AG10803 (cell line): ENCODE measurements at regions not wholly inside any gene's neighbourhood (a gene's known extent, or its start where the extent isn't known, plus 50 kb on each side); places are given as distances from the start of the nearest gene placed in this dataset.

ENCODE experiments used
- DNase-seq: peaks from one replicate; pipeline ENCODE4 v3.0.0; 2010; ENCODE audit warnings: low read depth
- H3K4me3 ChIP-seq: 2 replicates; pipeline ENCODE4 v1.5.1; 2011; ENCODE audit warnings: mild to moderate bottlenecking, low read length, control low read depth
- TF ChIP-seq, protein P1 (sequence below): conservative IDR thresholded peaks from 2 replicates; pipeline ENCODE4 v1.5.1; 2011; ENCODE audit warnings: mild to moderate bottlenecking, low read length, control low read depth, inconsistent platforms

DNA sequence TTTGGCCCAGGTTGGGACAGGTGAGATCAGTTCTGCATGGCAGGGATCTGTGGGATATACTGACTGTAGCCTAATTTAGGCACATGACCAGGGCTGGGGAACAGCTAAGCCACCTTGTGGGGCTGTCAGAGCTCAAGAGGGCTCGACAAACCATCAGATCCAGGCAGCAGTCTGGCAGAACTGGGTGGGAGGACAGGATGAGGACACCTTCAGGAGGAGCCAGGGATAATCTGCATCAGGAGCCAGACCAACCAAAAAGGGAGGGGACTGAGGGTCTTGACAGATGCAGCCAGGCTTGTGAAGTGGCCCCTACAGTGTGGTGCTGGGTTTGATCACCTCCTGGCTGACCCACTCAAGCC is 123.4 kb downstream of the MAFB start:
- H3K4me3 ChIP-seq = no peak overlapping the region
- no peak for DNase-seq
- TF ChIP-seq, protein P1, sequence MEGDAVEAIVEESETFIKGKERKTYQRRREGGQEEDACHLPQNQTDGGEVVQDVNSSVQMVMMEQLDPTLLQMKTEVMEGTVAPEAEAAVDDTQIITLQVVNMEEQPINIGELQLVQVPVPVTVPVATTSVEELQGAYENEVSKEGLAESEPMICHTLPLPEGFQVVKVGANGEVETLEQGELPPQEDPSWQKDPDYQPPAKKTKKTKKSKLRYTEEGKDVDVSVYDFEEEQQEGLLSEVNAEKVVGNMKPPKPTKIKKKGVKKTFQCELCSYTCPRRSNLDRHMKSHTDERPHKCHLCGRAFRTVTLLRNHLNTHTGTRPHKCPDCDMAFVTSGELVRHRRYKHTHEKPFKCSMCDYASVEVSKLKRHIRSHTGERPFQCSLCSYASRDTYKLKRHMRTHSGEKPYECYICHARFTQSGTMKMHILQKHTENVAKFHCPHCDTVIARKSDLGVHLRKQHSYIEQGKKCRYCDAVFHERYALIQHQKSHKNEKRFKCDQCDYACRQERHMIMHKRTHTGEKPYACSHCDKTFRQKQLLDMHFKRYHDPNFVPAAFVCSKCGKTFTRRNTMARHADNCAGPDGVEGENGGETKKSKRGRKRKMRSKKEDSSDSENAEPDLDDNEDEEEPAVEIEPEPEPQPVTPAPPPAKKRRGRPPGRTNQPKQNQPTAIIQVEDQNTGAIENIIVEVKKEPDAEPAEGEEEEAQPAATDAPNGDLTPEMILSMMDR = no peak

DNA sequence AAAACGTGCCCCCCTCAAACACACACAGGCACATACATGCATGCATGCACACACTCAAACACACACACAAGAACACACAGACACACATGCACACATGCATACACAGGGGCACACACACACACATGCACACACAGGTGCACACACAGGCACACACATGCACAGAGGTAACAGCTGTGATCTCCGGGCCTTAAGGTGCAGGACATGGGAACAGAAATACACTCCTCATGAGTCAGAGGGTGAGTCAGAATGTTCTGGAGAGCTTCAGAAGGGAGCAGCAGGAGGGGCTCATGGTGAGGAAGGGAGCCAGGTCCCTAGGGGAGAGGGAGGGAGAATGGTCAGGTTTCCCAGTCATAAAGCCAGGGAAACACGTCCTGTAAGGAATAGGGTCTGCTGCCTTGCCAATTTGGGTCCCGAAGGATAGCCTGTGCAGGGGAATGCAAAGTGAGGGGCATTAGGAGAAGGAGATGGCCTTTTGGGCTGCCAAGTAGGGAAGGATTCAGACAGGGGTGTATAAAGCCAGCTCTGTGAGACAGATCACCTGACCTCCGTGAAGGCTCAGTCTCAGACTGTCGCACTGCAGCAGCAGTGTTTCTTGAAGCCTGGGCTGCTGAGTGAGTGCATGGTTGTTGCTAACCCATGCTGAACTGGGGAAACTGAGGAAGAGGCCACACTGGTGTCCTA is 123.9 kb downstream of the MAFB start:
- DNase-seq = peak; percentile 52
- no peak overlapping the region for H3K4me3 ChIP-seq
- TF ChIP-seq, protein P1 = no peak

DNA sequence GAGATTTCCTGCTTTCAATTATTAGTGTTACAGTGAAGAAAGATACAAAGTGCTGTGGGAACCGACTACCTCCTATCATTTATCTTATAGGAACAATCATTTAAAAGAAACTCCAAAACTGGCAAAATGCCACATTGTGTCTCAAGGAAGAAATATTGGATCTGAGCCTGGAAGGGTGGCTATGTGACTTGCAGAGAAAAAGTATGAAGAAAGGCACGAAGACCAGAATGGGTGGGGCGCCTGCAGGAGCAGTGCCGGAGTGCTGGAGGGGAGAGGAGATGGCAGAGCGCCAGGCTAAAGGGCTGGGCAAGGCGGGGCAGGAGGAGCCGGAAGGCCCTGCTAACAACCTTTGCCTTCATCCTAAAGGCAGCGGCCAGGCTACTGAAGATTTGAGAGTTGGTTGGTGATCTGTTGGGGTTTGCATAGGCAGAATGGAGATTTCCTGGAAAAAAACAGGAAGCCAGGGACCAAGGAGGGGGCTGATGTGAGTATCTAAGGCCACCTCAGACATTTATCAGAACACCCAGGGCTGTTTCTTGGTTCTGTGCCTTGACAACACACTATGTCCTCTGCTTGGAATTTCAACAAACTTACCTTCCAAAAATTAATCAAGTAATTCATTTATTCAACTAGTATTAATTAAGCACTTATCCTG is 125.6 kb downstream of the MAFB start:
- H3K4me3 ChIP-seq = no peak overlapping the region
- TF ChIP-seq, protein P1 = no peak
- DNase-seq = peak; percentile 29

DNA sequence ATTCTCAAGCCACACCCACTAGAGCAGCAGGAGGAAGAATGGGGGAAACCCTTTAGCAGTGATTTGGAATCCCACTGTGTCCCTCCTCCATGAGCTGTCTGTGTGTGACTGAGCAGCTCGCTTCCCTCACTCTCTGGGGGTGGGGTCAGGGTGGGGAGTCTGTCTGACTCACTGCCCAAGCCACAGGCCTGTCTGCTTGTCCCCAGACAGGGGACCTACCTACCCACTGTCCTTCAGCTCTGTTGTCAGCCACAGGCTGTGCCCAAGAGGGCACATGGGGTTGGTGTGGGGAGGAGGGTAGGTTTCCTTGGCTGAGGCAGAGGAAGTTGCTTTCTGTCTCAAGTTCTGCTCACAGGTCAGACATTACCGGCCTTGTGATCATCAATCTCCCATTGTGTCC is 127.0 kb downstream of the MAFB start:
- peak; percentile 16 for DNase-seq
- TF ChIP-seq, protein P1 = no peak
- no peak overlapping the region for H3K4me3 ChIP-seq

DNA sequence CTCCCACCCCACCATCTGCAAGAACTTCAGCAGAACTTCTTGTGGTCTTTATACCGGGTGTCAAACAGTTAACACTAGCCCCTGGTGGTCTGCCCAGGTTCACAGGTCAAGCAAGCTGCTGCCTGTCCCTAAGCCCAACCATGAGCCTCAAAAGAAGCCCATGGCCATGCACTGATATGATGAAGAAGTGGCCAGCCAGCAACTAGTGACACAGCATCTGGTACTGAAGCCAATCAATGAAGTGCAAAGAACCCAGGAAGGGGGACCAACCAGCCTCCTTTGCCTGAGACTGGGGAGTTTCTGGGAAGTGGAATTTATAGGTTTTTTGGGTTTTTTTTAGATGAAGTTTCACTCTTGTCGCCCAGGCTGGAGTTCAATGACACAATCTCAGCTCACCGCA is 127.8 kb downstream of the MAFB start:
- TF ChIP-seq, protein P1 = no peak
- DNase-seq = no peak
- H3K4me3 ChIP-seq = no peak overlapping the region

DNA sequence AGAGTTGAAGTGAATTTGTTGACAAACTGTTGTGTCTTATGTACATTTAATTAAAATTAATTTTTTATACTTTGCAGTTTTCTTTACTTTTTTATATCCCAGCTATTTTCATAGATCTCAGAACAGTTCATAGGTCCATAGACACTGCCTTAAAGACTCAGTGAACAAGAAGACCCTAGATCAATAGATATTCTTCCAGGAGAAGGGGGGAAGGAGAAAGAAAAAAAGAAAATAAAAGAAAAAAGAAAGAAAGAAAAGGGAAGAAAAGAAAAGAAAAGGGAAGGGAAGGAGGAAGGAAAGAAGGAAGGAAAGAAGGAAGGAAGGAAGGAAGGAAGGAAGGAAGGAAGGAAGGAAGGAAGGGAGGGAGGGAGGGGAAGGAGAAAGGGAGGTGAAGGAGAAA is 130.8 kb downstream of the MAFB start:
- H3K4me3 ChIP-seq = no peak overlapping the region
- TF ChIP-seq, protein P1 = no peak
- DNase-seq = no peak

DNA sequence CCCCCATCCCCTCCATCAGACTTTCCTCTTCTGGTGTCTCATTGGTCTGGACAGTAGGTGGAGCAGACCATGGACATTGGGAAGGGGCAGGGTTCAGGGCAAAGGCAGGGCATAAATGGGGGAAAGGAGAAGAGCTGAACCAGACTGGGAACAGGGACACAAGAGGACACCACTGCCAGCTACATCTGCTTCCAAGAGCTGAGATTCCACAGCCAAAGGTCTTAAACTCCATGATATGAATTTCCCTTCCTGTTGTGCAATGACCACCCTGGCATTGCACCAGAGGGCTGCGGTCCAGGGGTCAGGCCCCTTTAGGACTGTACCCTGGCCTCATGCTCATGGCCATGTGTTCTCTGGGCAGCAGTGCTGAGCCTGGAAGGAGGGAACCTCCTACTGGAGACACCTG is 137.9 kb downstream of the MAFB start:
- no peak for DNase-seq
- TF ChIP-seq, protein P1 = no peak

More for the DNA sequence above, 137.9 kb downstream of the MAFB start:
- H3K4me3 ChIP-seq = no peak overlapping the region
